Lower leg skin (tissue), 4 donors: ENCODE measurements at regions not wholly inside any gene's neighbourhood (a gene's known extent, or its start where the extent isn't known, plus 50 kb on each side); places are given as distances from the start of the nearest gene placed in this dataset.

Experiments
- DNase-seq, 2 donors: peaks; one replicate each; pipeline ENCODE4 v3.0.0-alpha.2; 2019; ENCODE audit warnings: low spot score in 2 of 2
- H3K4me3 ChIP-seq: fragments of 200-600 bp; sonication (generic); 2 replicates; pipeline ENCODE4 v1.5.1; 2017; ENCODE audit warnings: mild to moderate bottlenecking, low read depth; ENCODE audit not compliant: poor library complexity, severe bottlenecking
- POLR2A ChIP-seq, 2 donors: fragments of 450-650 bp; IDR thresholded peaks; one replicate each; pipeline ENCODE4 v1.6.1; 2016 to 2017; ENCODE audit warnings: antibody characterized with exemption in 2 of 2, mild to moderate bottlenecking in 1 of 2, moderate library complexity in 1 of 2
- WGBS, 2 donors: methylation state at CpG; one replicate each; pipeline ENCODE4 v1.1.5; 2018; 5-methylcytosine and 5-hydroxymethylcytosine counted together
- intact Hi-C: fragments of 100-400 bp; cut with DNase I; formaldehyde crosslinking; loops from one replicate; pipeline ENCODE4 v1.15.0; 2023; ENCODE audit warnings: low total_unique reads
- TF ChIP-seq, protein P1 (sequence below), 3 donors: fragments of 450-650 bp; IDR thresholded peaks; one replicate each; pipeline ENCODE4 v1.5.1; 2016; ENCODE audit warnings: antibody characterized with exemption in 3 of 3, mild to moderate bottlenecking in 3 of 3, moderate library complexity in 2 of 3

DNA sequence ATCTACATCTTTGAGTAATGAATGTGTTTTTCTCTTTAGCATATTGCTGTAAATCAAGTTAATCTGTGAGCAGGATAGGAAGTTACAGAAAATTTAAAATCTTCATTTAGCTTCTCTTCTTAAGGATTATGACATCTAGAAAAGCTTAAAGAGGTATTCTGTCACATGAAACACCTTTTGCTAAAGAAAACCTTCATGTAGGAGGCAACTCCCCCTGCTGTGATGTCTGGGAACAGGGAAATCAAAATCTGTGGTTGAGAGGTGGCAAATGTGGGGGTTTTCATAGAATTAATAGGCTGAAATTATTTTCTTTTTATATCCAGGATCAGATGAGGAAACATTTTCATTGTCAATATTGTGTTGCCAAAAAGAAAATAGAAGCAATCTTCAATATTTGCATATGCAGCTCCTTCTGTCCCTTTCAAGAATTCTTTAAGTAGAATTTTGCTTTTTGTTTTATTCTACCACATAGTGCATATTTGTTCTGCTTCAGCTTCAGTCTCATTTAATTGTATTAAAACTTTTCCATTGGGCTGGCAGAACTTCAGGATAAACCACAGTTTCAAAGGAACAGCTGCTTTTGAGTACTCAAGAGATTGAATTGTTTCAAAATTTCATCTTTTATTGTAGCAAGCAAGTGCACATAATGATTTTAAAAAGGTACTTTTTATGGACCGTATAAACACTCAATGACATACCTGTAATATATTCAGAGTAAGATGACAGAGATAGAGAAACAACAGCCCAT is 128.4 kb downstream of the RAP2B start:
- TF ChIP-seq, protein P1, sequence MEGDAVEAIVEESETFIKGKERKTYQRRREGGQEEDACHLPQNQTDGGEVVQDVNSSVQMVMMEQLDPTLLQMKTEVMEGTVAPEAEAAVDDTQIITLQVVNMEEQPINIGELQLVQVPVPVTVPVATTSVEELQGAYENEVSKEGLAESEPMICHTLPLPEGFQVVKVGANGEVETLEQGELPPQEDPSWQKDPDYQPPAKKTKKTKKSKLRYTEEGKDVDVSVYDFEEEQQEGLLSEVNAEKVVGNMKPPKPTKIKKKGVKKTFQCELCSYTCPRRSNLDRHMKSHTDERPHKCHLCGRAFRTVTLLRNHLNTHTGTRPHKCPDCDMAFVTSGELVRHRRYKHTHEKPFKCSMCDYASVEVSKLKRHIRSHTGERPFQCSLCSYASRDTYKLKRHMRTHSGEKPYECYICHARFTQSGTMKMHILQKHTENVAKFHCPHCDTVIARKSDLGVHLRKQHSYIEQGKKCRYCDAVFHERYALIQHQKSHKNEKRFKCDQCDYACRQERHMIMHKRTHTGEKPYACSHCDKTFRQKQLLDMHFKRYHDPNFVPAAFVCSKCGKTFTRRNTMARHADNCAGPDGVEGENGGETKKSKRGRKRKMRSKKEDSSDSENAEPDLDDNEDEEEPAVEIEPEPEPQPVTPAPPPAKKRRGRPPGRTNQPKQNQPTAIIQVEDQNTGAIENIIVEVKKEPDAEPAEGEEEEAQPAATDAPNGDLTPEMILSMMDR (IDR thresholded peaks at IDR 0.05): no peak
- TF ChIP-seq POLR2A (IDR thresholded peaks at IDR 0.05): no peak
- 35% methylated on average over 1 of the region's 1 CpG for WGBS, 2 donors
- no peak for DNase-seq
- H3K4me3 ChIP-seq: no peak overlapping the region
- intact Hi-C loops: no loop called here

DNA sequence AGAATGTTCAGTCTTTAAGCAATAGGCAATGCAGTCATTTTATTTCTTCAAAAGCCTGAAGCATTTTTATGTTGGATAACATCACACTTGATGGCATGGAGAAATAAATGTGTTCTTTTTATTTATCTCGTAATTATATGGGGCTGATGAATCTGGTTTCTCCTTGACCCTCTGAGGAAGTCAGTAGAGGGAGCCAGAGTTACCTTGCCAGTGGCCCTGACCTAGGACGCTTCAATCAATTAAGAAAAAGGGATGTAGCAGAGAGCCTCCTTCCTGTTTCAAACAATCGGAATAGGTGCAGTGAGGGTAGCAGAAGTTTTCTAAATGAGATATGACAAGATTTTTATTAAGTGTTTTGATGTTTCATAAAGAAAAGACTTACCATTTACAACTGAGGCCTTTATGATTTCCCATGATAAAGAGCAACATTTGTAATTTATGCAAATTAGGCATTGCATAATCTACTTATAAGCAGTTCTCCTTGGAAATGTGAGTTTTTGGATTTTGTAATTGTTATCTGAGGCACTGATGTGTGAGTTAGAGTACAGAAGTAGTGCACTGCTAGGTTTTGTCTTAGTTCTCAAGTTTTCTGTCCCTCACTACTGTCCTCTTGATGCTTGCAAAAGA is 129.1 kb downstream of the RAP2B start:
- DNase-seq: no peak
- WGBS, 2 donors: 51 to 56% methylated on average over 3 of the region's 3 CpGs
- TF ChIP-seq, protein P1 (IDR thresholded peaks at IDR 0.05): no peak
- TF ChIP-seq POLR2A (IDR thresholded peaks at IDR 0.05): no peak
- no peak overlapping the region for H3K4me3 ChIP-seq
- intact Hi-C loops: no loop called here

DNA sequence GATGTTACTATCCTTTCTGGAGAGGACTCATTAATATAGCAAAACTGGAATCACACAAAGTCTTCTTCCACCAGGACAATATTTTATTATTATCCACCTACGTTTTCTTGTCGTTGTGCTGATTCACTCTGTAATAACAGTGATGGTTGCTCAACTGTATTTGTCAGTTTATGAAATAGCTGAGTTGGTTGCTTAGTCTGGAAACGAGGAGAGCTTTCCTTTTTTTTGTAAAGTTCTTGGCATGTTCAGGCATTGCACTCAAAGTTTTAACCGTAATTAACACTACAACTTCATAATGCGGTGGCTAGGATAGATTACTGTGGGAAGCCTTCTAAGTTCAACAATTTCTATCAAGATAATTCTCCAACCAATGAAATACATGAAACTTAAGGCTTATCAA is 131.2 kb downstream of the RAP2B start:
- intact Hi-C loops: no loop called here
- WGBS, 2 donors: 19 to 27% methylated on average over 5 of the region's 5 CpGs

DNA sequence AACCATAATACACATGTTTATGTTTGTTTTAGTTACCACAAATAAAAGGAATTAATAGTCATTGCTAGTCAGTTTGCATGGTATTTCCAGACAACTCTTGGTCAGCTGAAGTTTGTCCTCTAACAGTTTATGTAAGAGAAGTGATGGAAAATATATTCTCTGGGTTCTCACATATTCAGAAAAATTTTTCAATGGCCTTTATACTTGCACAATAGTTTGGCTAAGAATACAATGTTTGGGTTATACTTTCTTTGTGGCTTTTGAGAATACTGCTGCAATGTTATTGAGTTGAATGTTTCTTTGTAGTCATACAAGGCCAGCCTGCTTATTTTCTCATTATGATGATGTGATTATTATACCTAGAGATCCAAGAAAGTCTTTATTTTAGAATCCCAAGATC is 133.9 kb downstream of the RAP2B start:
- H3K4me3 ChIP-seq: no peak overlapping the region
- TF ChIP-seq POLR2A (IDR thresholded peaks at IDR 0.05): no peak
- TF ChIP-seq, protein P1 (IDR thresholded peaks at IDR 0.05): no peak
- intact Hi-C loops: no loop called here
- DNase-seq: no peak

More for the DNA sequence above, 131.2 kb downstream of the RAP2B start:
- no peak overlapping the region for H3K4me3 ChIP-seq
- DNase-seq: no peak
- no peak for TF ChIP-seq POLR2A (IDR thresholded peaks at IDR 0.05)

GRCh38 chr3:153305189-153305588 is 143.2 kb downstream of the RAP2B start:
- no peak overlapping the region for H3K4me3 ChIP-seq
- TF ChIP-seq, protein P1 (IDR thresholded peaks at IDR 0.05): no peak
- whole genome bisulfite sequencing, 2 donors: 34 to 38% methylated on average over 2 of the region's 2 CpGs
- DNase-seq: no peak
- intact Hi-C loops: no loop called here

GRCh38 chr3:153311541-153311940 is 149.5 kb downstream of the RAP2B start:
- TF ChIP-seq POLR2A (IDR thresholded peaks at IDR 0.05): no peak
- TF ChIP-seq, protein P1 (IDR thresholded peaks at IDR 0.05): no peak
- no peak overlapping the region for H3K4me3 ChIP-seq
- intact Hi-C loops: no loop called here
- 63 to 74% methylated on average over 1 of the region's 1 CpG for WGBS, 2 donors
- DNase-seq: no peak
